H7 (cell line): ENCODE measurements at regions not wholly inside any gene's neighbourhood (a gene's known extent, or its start where the extent isn't known, plus 50 kb on each side); places are given as distances from the start of the nearest gene placed in this dataset.
A peak's percentile ranks its signal among the peaks of the same experiment; 100 is the strongest.

Experiments
- DNase-seq: peaks from one replicate; pipeline ENCODE4 v3.0.0; 2012
- H3K27me3 ChIP-seq: 2 replicates; pipeline ENCODE4 v1.6.0; 2011; ENCODE audit warnings: mild to moderate bottlenecking, low read length; ENCODE audit not compliant: control insufficient read depth, insufficient read depth
- H3K36me3 ChIP-seq: replicated peaks from 2 replicates; pipeline ENCODE4 v1.5.1; 2011; ENCODE audit warnings: low read length; ENCODE audit not compliant: control insufficient read depth, insufficient read depth
- H3K4me3 ChIP-seq: 2 replicates; pipeline ENCODE4 v1.5.1; 2011; ENCODE audit warnings: low read depth, mild to moderate bottlenecking, control low read depth, low read length, moderate library complexity; ENCODE audit not compliant: insufficient read depth

DNA sequence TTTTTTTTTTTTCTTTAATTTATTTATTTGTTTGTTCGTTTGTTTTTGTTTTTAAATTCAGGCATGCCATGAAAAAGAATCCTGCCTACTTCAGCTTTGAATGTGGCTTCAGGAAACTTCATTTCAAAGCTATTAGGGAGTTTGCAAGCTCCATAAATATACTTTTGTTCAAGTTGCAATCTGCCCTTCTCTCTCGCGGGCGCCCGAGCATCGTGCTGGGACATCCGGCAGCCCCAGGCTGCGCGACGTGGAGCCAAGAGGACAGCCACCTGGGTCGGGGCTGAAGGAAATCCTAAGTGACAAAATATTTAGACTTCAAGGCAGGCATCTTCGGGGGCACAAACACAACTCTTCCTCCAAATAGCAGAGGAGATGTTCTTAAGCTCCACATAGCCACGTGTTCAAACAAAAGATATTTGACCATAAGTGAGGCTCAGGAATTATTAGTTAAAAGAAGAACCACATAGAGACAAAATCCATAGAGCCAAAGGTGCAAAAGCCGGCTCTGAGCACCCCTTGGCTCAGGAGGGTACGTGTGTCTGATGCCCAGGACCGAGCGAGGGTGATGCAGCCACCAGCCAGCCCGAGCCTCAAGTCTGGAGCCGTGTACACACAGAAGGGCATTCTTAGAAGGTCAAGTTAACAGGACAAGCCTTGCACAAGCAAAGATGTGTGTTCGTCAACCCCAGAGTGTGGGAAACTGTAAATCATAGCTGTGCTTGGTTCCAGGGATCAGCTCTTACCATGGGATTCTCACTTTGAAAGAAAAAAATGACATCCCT is 256.5 kb upstream of the SALL3 start:
- H3K4me3 ChIP-seq, result no peak overlapping the region
- H3K36me3 ChIP-seq, result no peaks in the 10 kb centered on the region
- DNase-seq, result peak; percentile 57
- no peaks in the 10 kb centered on the region; the same call in 1 of the 2 replicates for H3K27me3 ChIP-seq

- Histone ChIP-seq H3K4me3 (no peak overlapping the region), H3K27me3 (no peaks in the 10 kb centered on the region; the same call in 1 of the 2 replicates), H3K36me3 (no peaks in the 10 kb centered on the region)
- DNase-seq, result peak; percentile 57
These were observed 255.3 kb upstream of the SALL3 start for GRCh38 chr18:78724214-78724914.

DNA sequence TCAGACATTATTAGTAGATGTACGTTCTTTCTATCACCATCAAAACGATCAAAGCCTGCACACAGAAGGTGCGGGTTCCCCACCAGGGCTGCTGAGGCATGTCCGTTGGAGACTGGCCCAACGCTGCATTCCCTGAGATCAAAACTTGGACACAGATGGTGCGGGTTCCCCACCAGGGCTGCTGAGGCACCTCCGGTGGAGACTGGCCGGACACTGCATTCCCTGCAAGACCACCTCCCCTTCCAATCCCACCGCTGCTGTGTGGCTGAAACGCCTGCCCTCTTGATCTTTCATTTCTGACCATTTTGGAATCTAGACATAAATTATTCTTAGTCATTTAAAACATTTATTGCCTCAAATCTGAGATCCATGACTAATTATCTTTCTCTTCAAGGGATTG is 254.2 kb upstream of the SALL3 start:
- no peaks in the 10 kb centered on the region; the same call in 1 of the 2 replicates for H3K27me3 ChIP-seq
- no peaks in the 10 kb centered on the region for H3K36me3 ChIP-seq
- no peak overlapping the region for H3K4me3 ChIP-seq
- no peak for DNase-seq

DNA sequence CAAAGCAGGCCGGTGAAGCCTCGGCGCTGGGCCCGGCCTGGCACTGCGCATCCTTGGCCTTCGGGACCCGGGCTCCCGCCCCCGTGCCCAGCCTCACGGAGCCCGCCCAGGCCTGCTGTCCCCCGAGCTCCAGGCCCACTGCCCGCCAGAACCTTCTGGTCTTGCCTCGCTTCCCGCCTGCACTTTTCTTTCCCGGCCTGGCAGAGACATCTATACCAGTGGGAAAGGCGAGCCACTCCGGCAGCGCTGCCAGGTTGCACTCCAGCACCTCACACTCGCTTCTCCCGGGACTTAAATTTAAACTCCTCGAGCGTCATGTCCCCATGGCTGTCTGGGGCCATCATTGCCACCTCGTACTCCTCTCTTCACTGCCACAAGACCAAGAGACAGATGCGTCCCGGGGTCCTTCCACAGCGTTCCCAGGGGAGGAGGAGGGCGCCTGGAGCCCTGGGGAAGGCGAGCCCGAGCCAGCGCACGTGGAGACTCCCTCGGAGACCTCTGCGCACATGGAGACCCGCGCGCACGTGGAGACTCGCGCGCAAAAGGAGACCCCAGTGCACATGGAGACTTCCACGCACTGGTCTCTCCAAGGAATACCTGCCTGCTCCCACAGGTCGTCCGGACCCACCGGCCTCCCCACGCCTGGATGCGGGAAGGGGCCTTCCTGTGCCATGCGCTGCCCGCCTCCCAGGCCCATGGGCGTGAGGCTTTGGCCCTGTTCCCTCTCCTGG is 253.1 kb upstream of the SALL3 start:
- no peaks in the 10 kb centered on the region; the same call in 1 of the 2 replicates for H3K27me3 ChIP-seq
- no peaks in the 10 kb centered on the region for H3K36me3 ChIP-seq
- no peak overlapping the region for H3K4me3 ChIP-seq
- DNase-seq, result no peak

GRCh38 chr18:78727057-78727739 is 252.4 kb upstream of the SALL3 start:
- DNase-seq, result no peak
- H3K36me3 ChIP-seq, result no peaks in the 10 kb centered on the region
- H3K4me3 ChIP-seq, result no peak overlapping the region
- no peaks in the 10 kb centered on the region; the same call in 1 of the 2 replicates for H3K27me3 ChIP-seq

GRCh38 chr18:78727877-78728783 is 251.5 kb upstream of the SALL3 start:
- no peaks in the 10 kb centered on the region; the same call in 1 of the 2 replicates for H3K27me3 ChIP-seq
- H3K36me3 ChIP-seq, result no peaks in the 10 kb centered on the region
- H3K4me3 ChIP-seq, result no peak overlapping the region
- DNase-seq, result no peak

- DNase-seq, result no peak
- H3K36me3 ChIP-seq, result no peaks in the 10 kb centered on the region
- no peaks in the 10 kb centered on the region; the same call in 1 of the 2 replicates for H3K27me3 ChIP-seq
- no peak overlapping the region for H3K4me3 ChIP-seq
These were observed 250.7 kb upstream of the SALL3 start for GRCh38 chr18:78728784-78729467.

DNA sequence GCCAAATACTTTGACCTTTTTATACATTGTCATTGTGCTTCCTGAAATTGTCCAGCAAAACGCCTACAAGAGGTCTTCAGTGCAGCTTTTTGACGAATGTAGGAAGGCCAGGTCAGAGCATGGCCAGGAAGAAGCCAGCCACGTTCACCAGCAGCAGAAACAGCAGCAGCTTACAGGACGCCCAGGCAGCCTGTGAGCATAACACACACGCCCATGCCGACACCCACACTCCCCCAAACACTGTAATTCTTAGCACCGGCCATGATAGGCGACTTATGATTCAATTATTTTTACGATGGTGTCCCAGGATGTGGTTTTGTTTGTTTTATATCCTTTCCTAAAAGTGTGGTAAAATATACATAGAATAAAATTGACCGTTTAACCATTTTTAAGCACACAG is 249.1 kb upstream of the SALL3 start:
- no peak for DNase-seq
- no peak overlapping the region for H3K4me3 ChIP-seq
- H3K27me3 ChIP-seq, result no peaks in the 10 kb centered on the region; the same call in 1 of the 2 replicates
- no peaks in the 10 kb centered on the region for H3K36me3 ChIP-seq

DNA sequence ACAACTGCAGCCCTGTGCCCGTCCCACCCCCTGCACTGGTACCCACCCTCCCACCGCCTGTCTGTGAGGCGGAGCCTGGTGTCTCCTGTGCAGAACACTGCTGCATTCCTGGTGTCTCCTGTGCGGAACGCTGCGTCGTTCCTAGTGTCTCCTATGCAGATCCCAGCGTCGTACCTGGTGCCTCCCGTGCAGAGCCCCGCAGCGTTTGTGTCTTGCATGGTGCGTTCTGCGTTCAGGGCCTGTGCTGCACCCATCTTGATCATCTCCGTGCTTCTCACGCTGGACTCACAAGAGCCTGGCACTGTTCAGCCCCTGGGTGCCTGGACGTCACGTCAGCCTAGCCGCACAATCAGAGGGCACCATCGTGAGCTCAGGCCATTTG is 248.6 kb upstream of the SALL3 start:
- Histone ChIP-seq H3K36me3 (no peaks in the 10 kb centered on the region), H3K4me3 (no peak overlapping the region), H3K27me3 (no peaks in the 10 kb centered on the region; the same call in 1 of the 2 replicates)
- DNase-seq, result no peak

- no peaks in the 10 kb centered on the region for H3K27me3 ChIP-seq
- no peaks in the 10 kb centered on the region for H3K36me3 ChIP-seq
- no peak overlapping the region for H3K4me3 ChIP-seq
- no peak for DNase-seq
These were observed 248.1 kb upstream of the SALL3 start for GRCh38 chr18:78731398-78732032.

DNA sequence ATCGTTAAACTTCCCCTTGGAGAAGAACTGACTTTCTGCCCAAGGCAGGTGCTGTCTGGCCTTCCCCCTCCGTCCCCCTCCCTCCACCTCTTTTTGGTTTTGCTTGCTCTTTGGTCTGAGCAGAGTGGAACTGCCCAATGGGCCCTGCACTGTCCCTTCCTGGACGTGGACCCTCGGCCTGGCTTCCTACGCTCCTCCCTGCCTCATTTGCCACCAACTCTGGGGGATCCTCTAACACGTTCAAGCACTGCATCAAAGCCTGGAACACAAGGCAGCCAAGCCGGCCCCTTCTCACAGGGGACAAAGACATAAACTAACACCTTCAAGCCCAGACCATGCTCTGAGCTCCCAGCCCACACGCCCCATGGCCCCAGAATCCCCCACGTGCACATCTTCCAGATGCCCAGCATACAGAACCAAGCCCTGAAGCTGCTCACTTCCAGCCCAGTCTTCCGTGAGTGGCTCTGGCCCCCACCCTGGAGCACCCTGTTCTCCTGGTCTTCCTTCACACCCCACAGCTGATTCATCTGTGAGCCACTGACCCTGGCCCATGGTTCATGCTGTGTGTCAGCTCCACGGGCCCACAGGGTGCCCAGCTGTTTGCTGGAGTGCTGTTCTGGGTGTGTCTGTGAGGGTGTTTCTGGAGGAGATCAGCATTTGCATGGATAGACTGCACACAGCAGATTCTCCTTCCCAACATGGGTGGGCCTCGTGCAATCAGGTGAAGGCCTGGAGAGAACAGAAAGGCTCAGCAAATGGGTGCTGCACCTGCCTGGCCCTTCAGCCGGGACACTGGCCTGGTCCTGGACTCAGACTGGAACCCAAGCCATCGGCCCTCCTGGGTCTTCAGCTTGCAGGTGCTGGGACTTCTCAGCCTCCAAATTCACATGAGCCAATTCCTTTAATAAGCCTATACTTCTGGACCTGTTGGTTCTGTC is 247.1 kb upstream of the SALL3 start:
- no peaks in the 10 kb centered on the region for H3K36me3 ChIP-seq
- H3K27me3 ChIP-seq, result no peaks in the 10 kb centered on the region
- no peak for DNase-seq
- no peak overlapping the region for H3K4me3 ChIP-seq
